NCI-H2029 (cell line): ENCODE measurements at regions not wholly inside any gene's neighbourhood (a gene's known extent, or its start where the extent isn't known, plus 50 kb on each side); places are given as distances from the start of the nearest gene placed in this dataset.

ENCODE experiments used
- DNase-seq: peaks from one replicate; lab custom pipeline; 2025; lab: John Stamatoyannopoulos, UW

DNA sequence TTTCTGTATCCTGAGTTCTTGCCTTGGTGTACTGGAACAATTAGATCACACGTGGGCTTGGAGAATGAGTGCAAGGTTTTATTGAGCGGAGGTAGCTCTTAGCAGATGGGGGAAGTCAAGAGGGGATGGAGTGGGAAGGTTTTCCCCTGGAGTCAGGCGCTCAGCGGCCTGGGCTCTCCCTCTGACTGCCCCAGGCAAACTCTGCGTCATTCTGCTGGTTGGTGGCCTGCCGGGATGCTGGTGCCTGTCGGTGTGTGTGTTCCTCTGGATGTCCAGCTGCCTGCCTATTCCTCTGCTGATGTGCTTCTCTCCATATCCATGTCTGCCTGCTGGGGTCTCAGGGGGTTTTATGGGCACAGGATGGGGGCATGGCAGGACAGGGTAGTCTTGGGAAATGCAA lies 111.0 kb downstream of the TRIB2 start:
- DNase-seq: no peak

DNA sequence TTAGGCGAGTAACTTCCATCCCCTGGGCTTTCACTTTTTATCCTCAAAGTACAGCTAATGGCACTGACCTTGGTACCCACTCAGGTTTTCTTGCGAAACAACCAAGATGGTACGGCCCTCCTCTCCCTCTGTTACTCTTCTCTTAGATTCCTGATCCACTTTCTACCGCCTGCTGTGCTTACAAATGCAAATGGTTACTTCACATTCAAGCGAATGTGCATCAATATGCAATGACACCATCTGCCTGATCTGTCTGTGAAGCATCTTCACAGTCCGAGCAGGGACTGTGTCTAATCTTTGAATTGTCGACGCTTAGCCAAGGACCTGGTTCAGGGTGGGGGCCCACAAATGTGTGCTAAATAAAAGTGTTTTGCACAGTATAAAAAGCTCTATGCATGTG lies 112.2 kb downstream of the TRIB2 start:
- no peak for DNase-seq

DNA sequence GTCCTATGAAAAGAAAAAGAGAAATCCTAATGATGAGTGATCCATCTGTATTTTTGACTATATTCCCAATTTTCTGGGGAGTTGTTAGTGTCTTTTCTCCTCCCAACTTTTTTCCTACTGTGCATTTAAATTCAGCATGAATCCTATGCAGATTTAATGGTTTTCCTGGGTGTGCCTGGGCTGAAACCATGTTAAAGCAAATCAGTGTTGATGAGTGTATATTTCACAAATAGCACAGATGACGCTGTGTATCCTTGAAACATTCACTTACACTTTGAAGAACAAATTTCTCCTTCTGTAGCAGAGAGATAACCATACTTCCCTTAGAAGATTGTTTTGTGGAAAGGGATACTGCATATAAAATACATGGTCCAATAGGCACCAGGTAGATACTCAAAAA lies 114.3 kb downstream of the TRIB2 start:
- DNase-seq: no peak

DNA sequence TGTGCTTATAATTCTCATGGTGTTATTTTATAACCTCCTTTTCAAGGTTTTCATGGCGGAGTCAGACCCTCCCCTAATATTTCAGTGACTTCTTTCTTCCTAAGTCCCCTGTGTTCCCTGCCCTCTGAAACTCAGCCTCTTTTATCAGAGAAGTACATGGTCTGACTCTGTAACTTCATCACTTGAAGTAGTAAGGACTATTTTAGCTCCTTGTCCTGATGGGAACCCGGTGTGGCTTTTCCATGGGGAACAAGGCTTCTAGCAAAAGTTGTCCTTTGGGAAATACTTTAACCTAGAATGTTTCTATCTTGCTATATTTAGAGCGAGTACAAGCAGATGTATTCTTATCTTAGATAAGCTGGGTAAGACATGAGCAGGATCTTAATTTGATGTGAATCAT lies 117.5 kb downstream of the TRIB2 start:
- no peak for DNase-seq

- DNase-seq: no peak
Measured at GRCh38 chr2:12835733-12836132, 119.0 kb downstream of the TRIB2 start.

DNA sequence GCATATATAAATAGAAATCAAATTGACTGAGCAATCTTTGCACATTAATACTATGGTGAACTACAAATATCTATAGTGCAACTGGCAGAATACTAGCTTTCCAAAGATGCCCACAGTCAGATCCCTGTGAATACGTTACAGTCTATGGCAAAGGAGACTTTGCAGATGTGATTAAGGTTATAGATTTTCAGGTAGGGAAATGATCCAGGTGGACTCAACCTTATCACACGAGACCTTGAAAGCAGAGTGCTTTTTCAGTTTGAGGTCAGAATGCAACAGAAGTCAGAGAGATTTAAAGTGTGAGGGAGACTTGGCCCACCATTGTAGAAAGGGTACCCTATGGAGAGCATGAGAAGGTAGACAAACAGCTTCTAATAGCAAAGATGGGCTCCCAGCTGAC lies 122.6 kb downstream of the TRIB2 start:
- no peak for DNase-seq

GRCh38 chr2:12841021-12841420 lies 124.3 kb downstream of the TRIB2 start:
- no peak for DNase-seq

DNA sequence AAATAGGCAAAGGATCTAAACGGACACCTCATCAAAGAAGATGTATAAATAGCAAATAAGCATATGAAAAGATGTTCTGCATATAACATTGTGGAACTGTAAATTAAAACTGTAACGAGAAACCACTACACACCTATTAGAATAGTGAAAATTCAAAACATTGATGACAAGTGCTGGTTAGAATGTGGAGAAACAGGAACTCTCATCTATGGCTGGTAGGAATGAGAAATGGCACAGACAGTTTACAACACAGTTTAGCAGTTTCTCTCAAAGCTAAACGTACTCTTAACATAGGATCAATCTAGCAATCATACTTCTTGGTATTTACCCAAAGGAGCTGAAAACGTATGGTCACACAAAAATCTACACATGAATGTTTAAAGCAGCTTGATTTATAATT lies 126.2 kb downstream of the TRIB2 start:
- no peak for DNase-seq

DNA sequence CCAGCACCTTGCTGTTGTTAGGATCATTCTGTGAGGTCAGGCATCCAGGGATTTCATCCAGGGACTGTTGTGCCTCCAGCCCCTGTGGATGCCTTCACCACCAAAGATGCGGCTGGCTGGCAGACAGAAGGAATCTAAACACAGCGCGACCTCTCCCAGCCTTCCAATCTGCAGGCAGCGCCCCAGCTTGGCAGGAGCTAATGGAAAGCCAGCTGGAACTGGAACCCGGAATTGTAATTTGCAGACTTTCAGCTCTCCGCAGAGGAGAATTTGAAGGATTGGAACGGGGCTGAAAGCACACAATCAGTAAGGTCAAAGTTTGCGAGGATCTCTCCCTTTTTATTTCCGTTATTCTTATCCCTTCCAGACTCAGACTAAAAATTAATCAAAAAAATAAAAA lies 127.8 kb downstream of the TRIB2 start:
- no peak for DNase-seq

DNA sequence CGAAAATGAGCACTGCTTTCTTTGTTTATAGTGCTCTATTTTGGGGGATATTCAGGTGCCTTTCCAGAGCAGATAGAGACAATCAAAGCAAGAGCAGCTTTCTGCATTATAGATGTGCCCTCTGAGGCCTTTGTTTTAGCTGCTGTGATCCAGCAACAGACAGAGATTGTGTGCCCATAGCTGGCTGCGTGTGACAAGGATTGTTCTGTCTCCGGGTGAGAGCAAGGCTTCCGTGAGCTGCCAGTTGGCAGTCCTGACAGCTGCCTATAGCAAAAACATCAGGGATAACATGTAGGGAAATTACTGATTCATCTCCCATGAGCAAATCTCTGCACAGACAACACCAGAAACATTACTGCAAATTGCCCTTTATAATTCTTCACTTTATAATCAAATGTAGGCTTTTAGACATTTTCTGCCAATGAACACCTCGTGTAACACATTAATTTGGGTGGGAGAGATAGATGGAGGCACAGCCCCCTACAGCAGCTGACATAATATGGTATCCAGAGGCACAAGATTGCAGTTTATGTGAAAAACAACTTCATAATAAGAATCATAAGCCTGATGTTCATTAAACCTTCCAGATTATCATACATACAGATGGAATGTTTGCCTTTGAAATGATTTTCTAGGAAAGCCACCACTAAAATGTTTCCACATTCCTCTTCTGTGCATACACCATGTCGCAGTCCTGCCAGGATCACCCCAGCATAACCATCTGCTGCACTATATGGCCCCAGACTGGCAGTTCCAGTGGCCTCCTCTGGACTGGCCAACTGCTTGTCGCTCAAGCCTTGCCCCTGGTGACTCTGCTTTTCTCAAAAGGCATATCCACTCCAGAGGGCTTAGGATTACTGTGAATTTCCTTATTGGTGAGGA lies 131.2 kb downstream of the TRIB2 start:
- DNase-seq: no peak

DNA sequence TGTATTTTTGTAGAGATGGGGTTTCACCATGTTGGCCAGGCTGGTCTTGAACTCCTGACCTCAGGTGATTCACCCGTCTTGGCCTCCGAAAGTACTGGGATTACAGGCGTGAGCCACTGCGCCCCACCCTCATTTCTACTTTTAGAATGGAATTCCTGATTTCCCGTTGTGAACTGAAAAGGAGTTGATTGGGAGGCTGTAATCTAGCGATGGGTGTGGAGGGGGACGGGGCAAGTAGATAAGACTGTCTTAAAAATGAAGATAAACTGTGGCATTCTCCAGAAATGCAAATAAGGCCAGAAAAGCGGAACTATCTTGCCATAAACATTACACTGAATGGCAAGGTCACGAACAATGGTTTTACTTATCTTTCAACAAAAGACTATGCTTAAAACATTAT lies 135.4 kb downstream of the TRIB2 start:
- no peak for DNase-seq

DNA sequence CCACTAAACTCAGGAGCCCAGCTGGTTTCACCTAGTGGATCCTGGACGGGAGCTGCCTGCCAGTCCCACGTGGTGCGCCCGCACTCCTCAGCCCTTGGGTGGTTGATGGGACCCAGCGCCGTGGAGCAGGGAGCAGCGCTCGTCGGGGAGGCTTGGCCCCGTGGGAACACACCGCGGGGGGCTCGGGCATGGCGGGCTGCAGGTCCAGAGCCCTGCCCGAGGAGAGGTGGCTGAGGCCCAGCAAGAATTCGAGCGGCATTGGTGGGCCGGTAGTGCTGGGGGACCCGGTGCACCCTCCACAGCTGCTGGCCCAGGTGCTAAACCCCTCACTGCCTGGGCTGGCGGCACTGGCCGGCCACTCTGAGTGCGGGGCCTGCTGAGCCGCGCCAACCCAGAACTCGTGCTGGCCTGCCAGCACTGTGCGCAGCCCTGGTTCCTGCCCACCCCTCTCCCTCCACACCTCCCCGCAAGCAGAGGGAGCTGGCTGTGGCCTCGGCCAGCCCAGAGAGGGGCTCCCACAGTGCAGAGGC lies 137.3 kb downstream of the TRIB2 start:
- DNase-seq: no peak

DNA sequence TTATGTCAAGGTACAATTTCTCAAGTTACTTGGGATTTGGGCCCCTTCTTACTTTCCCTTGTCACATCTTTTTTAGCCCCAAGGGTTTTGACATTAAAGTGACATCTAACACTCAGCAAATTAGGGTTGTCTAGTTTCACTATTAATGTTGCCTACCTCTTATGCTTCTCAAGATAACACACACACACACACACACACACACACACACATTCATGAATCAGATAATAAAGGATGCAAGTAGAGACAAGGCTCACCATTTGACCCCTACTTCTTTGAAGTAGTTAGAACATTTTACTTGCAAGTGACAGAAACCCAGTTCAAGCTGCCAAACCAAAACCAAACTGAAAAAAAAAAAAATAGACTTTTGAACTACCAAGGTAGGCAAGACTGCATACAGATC lies 138.8 kb downstream of the TRIB2 start:
- no peak for DNase-seq

DNA sequence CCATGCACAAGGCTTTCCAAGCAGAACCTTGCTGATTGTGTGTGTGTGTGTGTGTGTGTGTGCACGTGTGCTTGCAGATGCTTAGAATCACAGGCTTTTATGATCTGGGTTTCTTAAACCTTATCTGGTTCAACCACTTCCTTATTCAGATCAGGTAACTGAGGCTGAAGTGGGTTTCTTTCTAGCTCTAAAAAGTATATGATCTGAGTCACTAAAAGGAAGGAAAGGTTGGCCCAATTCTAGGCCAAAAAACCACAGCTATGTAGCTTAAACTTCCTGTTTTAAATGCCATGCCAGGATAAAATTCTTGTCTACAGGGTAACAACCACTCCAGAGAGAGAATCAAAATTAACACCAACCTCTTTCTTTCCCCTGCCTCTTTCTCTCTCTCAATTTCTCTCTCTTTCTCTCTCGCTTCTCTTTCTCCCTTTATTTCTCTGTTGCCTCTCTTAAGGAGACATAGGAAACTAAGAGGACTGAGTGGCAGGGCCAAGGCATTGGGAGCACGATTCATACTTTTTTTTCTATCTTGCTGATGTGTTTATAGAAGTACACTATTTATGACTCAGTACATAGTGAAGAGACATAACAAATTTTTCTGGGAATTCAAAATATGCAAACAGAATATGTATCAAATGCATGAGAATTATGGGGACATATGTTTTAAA lies 140.3 kb downstream of the TRIB2 start:
- DNase-seq: no peak

GRCh38 chr2:12857891-12858290 lies 141.2 kb downstream of the TRIB2 start:
- no peak for DNase-seq

GRCh38 chr2:12858786-12859185 lies 142.1 kb downstream of the TRIB2 start:
- no peak for DNase-seq

- no peak for DNase-seq
Measured at GRCh38 chr2:12861344-12861930, 144.7 kb downstream of the TRIB2 start.

DNA sequence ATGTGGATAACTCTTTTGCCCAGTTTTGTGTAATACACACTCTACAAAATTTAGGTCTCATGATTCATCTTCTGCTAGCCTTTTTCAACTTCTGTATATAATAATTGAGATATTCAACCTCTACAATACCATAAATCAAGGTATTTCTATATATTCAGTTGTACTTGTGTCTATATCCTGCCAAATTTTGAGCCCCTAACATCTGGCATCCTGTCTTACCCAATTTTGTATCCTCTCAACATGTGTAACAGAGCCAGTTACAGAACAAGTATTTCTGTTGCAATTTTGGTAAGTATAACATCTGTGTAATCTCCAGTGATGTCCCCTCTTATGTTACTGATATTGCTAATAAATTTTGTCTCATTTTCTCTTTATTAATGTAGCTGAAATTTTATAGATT lies 145.8 kb downstream of the TRIB2 start:
- DNase-seq: no peak

- no peak for DNase-seq
Measured at GRCh38 chr2:12863937-12864336, 147.2 kb downstream of the TRIB2 start.

DNA sequence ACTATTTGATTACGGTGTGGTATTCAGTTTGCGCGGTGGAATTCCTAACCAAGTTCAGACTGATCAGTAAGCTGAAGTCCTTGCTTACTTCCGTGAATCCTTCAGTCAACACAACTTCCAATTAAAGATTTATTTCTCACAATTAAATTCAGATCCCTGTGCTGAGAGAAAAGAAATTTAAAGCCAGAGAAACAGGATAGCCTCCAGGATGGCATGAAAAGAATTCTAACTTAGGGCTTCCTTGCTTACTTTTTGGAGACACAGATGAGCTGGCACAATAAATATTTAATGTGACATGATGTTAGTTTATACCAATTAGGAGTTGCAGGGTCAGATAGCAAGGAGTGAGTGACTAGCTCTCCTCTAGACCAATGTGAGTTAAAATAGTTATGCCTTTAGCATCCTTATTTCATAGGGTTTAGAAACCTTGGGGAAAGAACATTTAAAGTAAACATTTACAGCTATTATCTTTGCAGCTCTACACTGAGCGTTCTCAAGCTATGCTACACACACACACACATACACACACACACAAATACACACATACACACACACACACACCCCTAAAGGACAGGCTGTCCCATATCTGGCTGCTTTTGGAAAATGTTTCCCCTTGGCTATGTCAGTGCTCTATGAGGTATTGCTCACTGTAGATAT lies 151.0 kb downstream of the TRIB2 start:
- no peak for DNase-seq

DNA sequence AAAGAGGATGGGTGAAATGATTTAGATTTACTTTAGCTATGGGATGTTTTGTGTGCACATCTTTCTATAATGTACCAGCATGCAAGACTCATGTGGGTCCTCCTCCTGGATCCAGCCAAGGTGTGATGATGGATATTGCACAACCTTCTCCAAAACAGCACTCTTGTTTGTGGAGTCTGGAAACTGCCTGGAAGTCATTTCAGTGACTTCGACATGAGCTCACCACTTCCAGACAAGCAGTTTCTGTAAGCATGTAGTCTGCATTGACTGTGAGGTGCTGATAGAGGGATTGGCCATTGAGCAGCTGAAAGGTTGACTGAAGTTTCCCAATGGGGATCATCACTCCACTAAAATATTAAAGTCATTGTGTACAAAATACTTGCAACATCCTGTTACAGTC lies 154.0 kb downstream of the TRIB2 start:
- no peak for DNase-seq

DNA sequence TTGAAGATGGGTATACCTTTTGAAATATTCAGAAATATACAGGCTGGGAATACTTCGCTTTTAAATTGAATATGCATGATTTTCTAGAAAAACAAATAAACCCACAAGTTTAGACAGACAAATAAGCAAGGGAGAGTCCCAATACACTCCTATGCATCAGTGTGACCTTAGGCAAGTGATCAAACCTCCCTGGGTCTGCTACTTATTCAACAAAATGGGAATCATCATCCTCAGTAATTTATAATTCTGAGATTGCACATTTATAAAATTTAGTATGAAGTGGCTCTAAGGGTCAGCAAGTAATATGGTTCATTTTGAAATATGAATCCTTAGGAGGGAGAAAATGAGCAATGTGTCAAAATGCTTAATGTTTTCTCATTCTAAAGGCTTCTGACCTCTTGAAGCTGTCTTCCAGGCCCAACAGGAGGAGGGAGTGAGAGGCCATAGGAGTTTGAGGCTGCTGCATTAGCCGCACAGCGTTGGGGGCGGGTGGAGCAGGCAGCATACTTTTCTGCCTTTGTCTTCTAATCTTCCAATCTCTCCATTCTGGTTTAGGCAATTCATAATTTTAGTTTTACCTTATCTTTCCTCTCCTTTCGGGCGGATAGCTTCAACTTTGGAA lies 155.1 kb downstream of the TRIB2 start:
- no peak for DNase-seq
